HG03175 (cell line): ENCODE measurements at regions not wholly inside any gene's neighbourhood (a gene's known extent, or its start where the extent isn't known, plus 50 kb on each side); places are given as distances from the start of the nearest gene placed in this dataset.

Experiments used
- ATAC-seq: cut with Tn5 transposase; IDR thresholded peaks from one replicate; pipeline ENCODE4 v1.9.1; 2021; ENCODE audit warnings: mild to moderate bottlenecking, moderate library complexity; ENCODE audit not compliant: unreplicated experiment

GRCh38 chr4:124266721-124267120, 445.8 kb downstream of the ANKRD50 start:
- ATAC-seq = no peak

DNA sequence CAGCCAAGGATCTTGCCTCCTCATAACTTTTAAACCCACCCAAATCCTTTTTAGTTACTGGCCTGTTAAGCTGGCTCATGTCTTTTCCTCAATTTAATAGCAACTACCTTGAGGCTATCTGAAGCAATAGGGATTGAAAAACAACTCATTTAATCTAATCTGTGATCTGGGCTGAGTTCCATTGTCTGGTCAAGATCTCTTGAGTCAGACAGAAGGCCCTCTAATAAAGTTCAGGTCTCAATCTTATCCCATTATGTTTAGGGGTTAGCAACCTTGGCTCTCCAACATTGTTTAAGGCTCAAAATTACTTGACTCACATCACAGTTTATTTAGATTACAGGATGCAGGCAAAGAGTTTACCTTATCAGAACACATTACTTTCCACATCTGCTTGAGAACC, 436.1 kb downstream of the ANKRD50 start:
- no peak for ATAC-seq

- ATAC-seq = no peak
These were observed 434.8 kb downstream of the ANKRD50 start for GRCh38 chr4:124277691-124278090.

DNA sequence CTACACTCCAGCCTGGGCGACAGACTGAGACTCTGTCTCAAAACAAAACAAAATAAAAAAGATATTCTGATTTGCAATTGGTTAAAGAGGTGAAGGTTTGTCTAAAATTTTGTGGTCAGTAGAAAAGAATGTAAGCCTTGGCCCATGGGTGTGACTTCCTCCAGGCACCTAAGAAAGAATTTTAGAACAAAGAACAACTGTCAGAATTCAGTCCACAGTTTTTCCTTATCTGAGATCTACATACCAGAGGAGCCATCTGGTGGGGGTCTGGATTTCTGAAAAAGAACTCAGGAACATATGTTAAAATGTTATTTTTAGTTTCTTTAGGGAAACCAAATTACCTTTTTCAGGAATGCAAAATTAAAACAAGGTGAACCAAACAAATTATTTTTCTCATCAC, 434.1 kb downstream of the ANKRD50 start:
- no peak for ATAC-seq

DNA sequence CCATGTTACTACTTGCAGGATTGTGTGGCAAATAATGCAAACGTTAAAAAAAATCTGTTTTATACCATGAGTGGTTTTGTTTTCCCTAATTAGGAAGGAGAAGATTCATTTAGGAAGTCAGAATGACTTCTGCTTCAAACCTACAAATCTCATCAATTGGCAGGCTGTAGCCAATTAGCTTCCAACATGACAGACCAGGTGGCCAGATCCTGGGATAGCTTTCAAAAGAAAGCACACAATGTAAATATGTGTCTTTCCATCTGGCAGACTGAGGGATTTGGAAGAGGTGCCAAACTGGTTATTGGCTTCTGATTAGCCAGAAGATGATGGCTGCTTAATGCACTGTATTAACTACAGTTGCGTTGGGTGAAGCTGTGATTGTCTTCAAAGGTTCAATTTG, 432.8 kb downstream of the ANKRD50 start:
- ATAC-seq = no peak

- ATAC-seq = no peak
These were observed 430.1 kb downstream of the ANKRD50 start for GRCh38 chr4:124282301-124282898.

- no peak for ATAC-seq
These were observed 423.6 kb downstream of the ANKRD50 start for GRCh38 chr4:124288706-124289486.

GRCh38 chr4:124290678-124291077, 421.9 kb downstream of the ANKRD50 start:
- no peak for ATAC-seq

- no peak for ATAC-seq
These were observed 417.1 kb downstream of the ANKRD50 start for GRCh38 chr4:124295413-124295812.

DNA sequence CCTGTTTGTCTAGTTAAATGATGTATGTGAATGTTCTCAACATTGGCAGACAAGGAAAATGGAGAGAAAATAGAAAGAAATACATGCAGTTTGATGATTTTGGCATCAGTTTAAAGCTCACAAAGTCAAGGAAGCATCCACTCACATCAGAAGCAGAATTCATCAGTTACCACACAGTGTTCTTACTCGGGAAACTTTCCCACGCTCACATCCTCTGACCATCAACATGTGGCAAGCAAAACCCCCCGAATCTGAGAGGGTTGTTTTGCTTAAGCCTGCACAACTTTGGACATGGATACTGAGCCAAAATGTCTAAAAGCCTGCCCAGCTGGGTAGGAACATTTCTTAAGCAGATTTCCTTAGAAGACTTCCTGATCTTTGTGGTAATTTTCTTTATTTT, 407.6 kb downstream of the ANKRD50 start:
- ATAC-seq = no peak

- ATAC-seq = no peak
These were observed 406.2 kb downstream of the ANKRD50 start for GRCh38 chr4:124306352-124306751.

DNA sequence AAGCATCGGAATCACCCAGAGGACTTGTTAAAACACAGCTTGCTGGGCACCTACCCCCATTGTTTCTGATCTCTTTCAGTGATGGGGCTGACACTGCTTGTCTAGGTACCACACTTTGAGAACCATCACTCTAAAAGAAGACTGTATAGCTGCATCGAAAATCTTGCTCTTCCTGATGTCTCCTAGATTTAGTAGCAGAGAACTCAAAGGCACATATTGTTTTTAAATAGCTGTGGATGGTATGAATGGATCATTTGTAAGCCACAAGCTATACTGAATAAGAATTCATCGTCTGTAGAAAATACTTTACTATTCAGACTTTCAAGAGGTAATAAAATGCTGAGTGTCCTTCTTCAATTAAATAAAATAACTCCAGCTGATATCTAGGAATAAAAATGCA, 405.4 kb downstream of the ANKRD50 start:
- ATAC-seq = no peak

DNA sequence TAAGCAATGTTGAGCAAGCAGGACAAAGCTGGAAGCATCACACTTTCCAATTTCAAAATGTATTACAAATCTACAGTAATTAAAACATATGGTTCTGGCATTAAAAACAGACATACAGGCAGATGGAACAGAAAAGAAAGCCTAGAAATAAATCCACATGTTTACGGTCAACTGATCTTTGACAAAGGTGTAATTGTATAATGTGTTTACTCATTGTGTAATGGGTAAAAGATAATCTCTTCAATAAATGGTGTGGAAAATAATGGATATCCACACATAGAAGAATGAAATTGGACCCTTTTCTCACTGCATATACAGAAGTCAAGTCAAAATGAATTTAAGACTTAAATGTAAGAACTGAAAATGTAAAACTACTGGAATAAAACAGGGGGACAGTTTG, 394.2 kb downstream of the ANKRD50 start:
- no peak for ATAC-seq

GRCh38 chr4:124321364-124321763, 391.2 kb downstream of the ANKRD50 start:
- no peak for ATAC-seq

- ATAC-seq = peak; percentile 69
These were observed 390.1 kb downstream of the ANKRD50 start for GRCh38 chr4:124322234-124323065.

DNA sequence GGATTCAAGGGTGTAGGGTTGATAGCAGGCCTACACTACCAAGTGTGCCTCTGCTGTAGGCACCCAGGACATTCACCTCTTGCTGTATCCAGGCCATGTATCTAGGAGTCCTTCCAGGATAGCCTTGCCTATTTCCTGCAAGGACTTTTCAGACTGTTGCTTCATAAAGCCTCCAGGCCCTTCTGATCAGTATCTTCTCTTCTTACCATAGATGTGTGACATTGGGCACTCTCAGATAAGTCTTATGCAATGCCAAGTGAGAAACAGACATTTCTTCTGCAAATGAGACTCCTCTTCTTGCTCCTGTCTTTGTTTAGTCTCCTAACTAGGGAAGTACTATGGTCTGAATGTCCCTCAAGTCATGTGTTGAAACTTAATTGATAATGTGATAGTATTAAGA, 386.8 kb downstream of the ANKRD50 start:
- ATAC-seq = no peak

- no peak for ATAC-seq
These were observed 383.4 kb downstream of the ANKRD50 start for GRCh38 chr4:124329134-124329533.

DNA sequence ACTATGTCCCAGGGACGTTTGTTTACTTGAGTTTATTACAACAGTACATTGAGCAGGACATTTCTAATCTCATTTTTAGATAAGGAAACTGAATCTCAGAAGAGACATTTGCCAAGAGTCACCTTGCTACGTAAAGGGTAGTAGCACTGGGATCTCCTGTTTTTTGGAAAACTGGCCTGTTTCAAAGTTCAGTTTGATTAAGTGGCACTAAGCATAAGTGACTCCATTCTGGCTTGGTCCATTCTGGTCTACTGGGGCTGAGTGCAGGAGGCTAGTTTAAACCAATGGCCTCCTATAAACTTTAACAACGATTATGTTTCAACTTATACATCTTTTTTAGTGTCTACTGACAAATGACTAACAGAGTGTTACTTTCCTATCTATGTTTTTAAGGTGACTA, 382.5 kb downstream of the ANKRD50 start:
- ATAC-seq = no peak

DNA sequence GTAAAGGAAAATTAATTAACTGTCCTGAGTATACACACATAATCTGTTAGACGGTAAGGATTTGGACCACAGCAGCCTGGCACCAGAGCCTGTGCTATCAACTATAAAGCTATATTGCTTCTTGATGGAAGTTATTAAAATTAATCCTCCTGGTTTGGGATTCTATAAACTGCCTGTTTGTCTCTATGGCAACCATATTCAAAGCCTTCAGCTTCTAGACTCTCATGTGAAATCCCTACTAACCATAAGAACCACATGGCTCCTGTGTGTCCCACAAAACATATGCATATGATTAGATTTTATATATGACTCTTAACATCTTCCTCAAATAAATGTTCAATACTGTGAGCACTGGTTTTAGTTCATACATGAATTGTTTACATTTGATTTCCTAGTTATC, 380.8 kb downstream of the ANKRD50 start:
- no peak for ATAC-seq

DNA sequence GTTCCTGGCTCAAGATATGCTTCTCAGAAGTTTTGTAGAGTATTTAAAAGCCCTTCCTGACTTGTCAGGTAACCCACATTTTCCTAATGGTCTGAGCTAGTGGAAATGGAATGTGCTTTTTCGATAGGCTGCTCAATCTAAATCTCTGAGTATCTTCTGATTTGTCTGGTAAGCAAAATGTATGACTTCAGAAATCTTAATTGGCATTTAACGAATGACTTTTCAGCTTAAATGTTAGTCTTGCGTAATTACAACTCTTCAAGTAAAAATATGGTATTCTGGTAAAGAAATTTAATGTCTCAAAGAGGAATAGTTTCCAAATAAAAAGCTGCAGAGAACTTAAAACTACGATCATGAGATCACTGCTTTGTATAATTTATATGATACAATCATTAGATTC, 379.1 kb downstream of the ANKRD50 start:
- ATAC-seq = no peak

DNA sequence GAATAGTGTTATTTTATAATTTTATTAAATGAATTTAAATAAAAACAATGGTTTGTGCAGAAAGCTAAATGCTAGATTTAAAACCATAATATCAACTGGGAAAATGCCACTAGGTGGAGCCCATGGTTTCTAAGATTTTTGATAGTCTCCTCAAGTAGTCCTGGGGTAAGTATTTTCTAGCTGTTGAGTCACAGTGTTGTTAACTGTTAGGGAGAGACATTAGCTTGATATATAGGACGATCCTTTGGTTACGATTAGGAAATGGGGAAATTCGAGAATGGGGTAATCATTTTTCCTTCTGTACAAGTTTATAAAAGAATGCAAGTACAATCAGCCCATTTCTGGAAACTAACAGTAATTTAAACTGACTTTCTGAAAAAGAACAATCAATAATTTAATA, 378.4 kb downstream of the ANKRD50 start:
- no peak for ATAC-seq

GRCh38 chr4:124337874-124338273, 374.7 kb downstream of the ANKRD50 start:
- ATAC-seq = no peak
